ENCODE measurements at regions not wholly inside any gene's neighbourhood (a gene's known extent, or its start where the extent isn't known, plus 50 kb on each side); places are given as distances from the start of the nearest gene placed in this dataset.

DNA sequence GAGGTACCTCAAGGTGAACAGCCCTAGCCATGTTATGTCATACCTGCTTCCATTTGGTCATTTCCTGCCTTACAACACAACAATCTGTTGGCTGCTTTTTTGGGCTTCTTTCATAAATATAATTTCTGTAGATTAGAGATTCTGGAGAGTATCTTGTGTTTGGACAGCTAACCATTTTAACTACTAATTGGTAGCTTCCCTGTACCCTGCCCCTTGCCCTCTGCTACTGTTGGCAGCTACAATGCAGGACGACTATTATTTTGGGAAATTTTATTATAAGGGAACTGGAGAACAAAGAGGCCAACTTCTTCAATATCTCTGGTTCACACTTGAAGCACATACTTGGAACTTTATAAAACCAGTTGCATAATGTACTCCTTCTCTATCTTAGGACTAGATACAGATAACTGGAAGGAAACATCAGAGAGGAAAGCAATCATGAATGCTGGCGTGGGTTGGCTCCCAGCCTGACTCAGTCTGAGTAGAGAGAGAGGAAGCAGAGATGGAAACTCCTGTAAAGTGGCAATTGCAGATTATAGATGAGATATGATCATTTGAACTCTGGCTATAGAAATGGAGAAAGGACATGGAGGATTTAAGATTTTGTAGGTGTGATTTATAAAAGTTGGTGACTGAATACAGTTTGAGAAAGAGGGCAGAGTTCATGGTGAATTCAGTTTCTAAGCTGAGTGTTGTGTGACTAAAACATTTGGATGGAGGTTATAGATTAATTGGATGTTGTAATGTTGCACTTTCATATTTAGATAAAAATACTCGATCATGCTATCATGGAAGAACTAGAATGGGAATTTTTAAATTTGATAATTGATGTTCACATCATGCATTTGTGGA is 74.5 kb downstream of the MDH1 start:
- H3K27ac Mint-ChIP-seq (ENCODE audit: unreplicated experiment), result no peak overlapping the region
- DNase-seq (ENCODE audit: low spot score), result no peak
- TF ChIP-seq, protein P1, sequence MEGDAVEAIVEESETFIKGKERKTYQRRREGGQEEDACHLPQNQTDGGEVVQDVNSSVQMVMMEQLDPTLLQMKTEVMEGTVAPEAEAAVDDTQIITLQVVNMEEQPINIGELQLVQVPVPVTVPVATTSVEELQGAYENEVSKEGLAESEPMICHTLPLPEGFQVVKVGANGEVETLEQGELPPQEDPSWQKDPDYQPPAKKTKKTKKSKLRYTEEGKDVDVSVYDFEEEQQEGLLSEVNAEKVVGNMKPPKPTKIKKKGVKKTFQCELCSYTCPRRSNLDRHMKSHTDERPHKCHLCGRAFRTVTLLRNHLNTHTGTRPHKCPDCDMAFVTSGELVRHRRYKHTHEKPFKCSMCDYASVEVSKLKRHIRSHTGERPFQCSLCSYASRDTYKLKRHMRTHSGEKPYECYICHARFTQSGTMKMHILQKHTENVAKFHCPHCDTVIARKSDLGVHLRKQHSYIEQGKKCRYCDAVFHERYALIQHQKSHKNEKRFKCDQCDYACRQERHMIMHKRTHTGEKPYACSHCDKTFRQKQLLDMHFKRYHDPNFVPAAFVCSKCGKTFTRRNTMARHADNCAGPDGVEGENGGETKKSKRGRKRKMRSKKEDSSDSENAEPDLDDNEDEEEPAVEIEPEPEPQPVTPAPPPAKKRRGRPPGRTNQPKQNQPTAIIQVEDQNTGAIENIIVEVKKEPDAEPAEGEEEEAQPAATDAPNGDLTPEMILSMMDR (IDR thresholded peaks at IDR 0.05; ENCODE audit: unreplicated experiment), result no peak
- H3K4me3 Mint-ChIP-seq (ENCODE audit: unreplicated experiment), result no peak overlapping the region
- H3K27me3 Mint-ChIP-seq (ENCODE audit: unreplicated experiment), result no peaks in the 10 kb centered on the region
- no peaks in the 10 kb centered on the region for H3K4me1 Mint-ChIP-seq (ENCODE audit: unreplicated experiment)
- H3K9me3 Mint-ChIP-seq (ENCODE audit: unreplicated experiment), result no peaks in the 10 kb centered on the region
- no peaks in the 10 kb centered on the region for H3K36me3 Mint-ChIP-seq (ENCODE audit: low read depth, unreplicated experiment)

DNA sequence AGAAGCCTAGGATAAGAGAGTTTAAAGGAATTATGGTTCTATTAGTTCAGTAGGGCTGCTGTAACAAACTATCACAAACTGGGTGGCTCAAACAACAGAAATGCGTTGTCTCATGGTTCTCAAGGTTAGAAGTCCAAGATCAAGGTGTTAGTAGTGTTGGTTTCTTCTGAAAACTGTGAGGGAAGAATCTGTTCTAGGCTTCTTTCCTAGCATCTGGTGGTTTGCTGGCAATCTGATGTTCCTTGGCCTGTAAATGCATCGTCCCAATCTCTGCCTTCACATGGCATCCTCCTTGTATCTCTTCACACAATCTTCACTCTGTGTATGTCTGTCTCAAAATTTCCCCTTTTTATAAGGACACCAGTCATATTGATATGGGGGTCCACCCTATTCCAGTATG is 76.3 kb downstream of the MDH1 start:
- Mint-ChIP-seq H3K4me3 (ENCODE audit: unreplicated experiment) (no peak overlapping the region), H3K27ac (ENCODE audit: unreplicated experiment) (no peak overlapping the region), H3K27me3 (ENCODE audit: unreplicated experiment) (no peaks in the 10 kb centered on the region), H3K36me3 (ENCODE audit: low read depth, unreplicated experiment) (no peaks in the 10 kb centered on the region), H3K4me1 (ENCODE audit: unreplicated experiment) (no peaks in the 10 kb centered on the region), H3K9me3 (ENCODE audit: unreplicated experiment) (no peaks in the 10 kb centered on the region)
- no peak for DNase-seq (ENCODE audit: low spot score)
- TF ChIP-seq, protein P1 (IDR thresholded peaks at IDR 0.05; ENCODE audit: unreplicated experiment), result no peak

DNA sequence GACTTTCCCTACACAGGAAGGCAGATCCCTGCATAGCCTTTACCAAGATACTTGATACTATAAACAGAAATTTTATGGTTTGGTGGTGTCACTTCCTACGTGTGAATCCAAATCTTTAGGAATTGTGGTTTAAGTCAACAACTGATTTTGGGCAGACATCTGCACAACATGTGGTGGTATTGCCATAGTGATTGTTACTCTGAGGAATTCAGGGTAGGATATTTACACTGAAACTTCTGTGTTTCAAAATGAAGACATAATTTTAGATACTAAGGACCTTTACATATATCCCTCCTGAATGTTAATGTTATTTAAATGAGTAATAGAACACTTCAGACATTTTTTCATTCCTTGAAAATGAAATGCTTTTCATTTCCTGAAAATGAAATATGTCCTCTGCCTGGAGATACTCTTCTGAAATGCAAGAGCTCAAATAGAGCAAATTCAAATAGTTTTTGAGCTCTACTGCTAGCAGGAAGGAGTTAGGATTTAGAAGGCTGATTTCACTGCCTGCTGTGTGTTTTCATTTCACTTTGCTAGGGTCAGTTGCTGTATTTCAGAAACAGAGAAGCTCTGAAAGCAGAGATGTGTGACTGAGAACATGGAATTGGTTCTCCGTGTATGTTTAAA is 77.2 kb downstream of the MDH1 start:
- Mint-ChIP-seq H3K4me3 (ENCODE audit: unreplicated experiment) (no peak overlapping the region), H3K4me1 (ENCODE audit: unreplicated experiment) (no peaks in the 10 kb centered on the region), H3K9me3 (ENCODE audit: unreplicated experiment) (no peaks in the 10 kb centered on the region), H3K36me3 (ENCODE audit: low read depth, unreplicated experiment) (no peaks in the 10 kb centered on the region), H3K27ac (ENCODE audit: unreplicated experiment) (no peak overlapping the region), H3K27me3 (ENCODE audit: unreplicated experiment) (no peaks in the 10 kb centered on the region)
- no peak for DNase-seq (ENCODE audit: low spot score)
- TF ChIP-seq, protein P1 (IDR thresholded peaks at IDR 0.05; ENCODE audit: unreplicated experiment), result no peak

DNA sequence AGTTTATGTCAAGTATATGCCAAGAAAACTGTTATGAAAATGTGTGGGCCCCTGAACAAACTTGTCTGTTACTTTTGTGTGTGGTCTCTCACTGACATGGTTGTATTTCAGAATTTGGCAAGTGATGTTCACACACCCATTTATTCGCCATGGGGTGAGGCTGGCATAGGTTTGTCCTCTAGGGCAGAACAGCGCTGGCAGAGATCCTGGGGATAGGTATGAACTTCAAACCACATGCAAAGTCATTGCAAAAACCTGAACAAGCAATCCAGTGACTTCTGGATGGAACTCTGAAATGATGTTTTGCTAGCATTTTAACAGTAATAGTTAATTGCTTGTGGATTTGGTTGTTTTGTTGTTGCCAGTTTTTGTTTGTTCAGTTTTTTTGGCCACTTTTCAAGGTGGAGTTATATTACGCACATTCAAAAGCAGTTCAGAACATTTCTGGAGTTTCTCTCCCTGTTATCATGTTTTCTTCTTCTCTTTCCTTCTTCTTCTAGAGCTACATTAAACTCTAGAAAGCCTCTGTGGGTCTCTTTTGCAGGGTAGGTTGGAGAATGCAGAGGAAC is 78.5 kb downstream of the MDH1 start:
- Mint-ChIP-seq H3K9me3 (ENCODE audit: unreplicated experiment) (no peaks in the 10 kb centered on the region), H3K4me3 (ENCODE audit: unreplicated experiment) (no peak overlapping the region), H3K36me3 (ENCODE audit: low read depth, unreplicated experiment) (no peaks in the 10 kb centered on the region), H3K27me3 (ENCODE audit: unreplicated experiment) (peaks cover 2% of the 10 kb centered on the region), H3K27ac (ENCODE audit: unreplicated experiment) (no peak overlapping the region), H3K4me1 (ENCODE audit: unreplicated experiment) (no peaks in the 10 kb centered on the region)
- no peak for DNase-seq (ENCODE audit: low spot score)
- TF ChIP-seq, protein P1 (IDR thresholded peaks at IDR 0.05; ENCODE audit: unreplicated experiment), result no peak

DNA sequence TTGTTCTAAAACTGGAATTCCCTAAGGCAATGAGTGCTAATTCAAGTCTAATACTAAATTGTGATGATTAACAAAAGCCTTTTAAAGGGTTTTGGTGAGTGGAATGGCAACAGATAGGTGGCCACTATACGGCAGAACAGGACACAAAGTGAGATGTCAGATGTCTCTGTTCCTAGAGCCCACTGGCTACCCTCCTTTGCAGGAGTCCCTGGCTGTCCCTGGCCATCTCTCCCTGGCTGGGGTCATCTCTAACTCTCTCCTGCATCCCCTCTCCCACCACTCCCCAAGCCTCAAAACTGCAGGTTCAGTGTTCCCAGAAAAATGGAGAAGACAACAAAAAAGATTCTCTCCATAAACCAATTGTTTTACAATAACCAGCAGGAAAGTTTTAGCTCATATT is 79.2 kb downstream of the MDH1 start:
- no peaks in the 10 kb centered on the region for H3K9me3 Mint-ChIP-seq (ENCODE audit: unreplicated experiment)
- no peak for DNase-seq (ENCODE audit: low spot score)
- H3K4me1 Mint-ChIP-seq (ENCODE audit: unreplicated experiment), result no peaks in the 10 kb centered on the region
- H3K27me3 Mint-ChIP-seq (ENCODE audit: unreplicated experiment), result peaks cover 2% of the 10 kb centered on the region
- no peak overlapping the region for H3K4me3 Mint-ChIP-seq (ENCODE audit: unreplicated experiment)
- no peak overlapping the region for H3K27ac Mint-ChIP-seq (ENCODE audit: unreplicated experiment)
- H3K36me3 Mint-ChIP-seq (ENCODE audit: low read depth, unreplicated experiment), result no peaks in the 10 kb centered on the region
- TF ChIP-seq, protein P1 (IDR thresholded peaks at IDR 0.05; ENCODE audit: unreplicated experiment), result no peak

Data from endothelial cell (in vitro differentiated cells).